RWPE1 (cell line): ENCODE measurements at regions not wholly inside any gene's neighbourhood (a gene's known extent, or its start where the extent isn't known, plus 50 kb on each side); places are given as distances from the start of the nearest gene placed in this dataset.

Experiments
- CTCF ChIA-PET: fragments of 350-600 bp; sonication (Branson Sonifier 250); formaldehyde crosslinking; extraction: SDS; loops from one replicate; lab custom pipeline; 2021; lab: Yijun Ruan, JAX
- POLR2A ChIA-PET: fragments of 400-600 bp; formaldehyde crosslinking; extraction: SDS; loops from one replicate; lab custom pipeline; 2020; ENCODE audit warnings: antibody characterized with exemption; ENCODE audit not compliant: low non-redundant PET; lab: Yijun Ruan, JAX
- DNase-seq: peaks from one replicate; pipeline ENCODE4 v3.0.0; 2012; ENCODE audit warnings: low spot score
- H3K27ac ChIP-seq: fragments of 450-650 bp; 2 replicates; pipeline ENCODE4 v1.5.1; 2017
- CTCF ChIP-seq: fragments of 450-650 bp; conservative IDR thresholded peaks from 2 replicates; pipeline ENCODE4 v1.5.1; 2017; ENCODE audit warnings: low read depth, mild to moderate bottlenecking

DNA sequence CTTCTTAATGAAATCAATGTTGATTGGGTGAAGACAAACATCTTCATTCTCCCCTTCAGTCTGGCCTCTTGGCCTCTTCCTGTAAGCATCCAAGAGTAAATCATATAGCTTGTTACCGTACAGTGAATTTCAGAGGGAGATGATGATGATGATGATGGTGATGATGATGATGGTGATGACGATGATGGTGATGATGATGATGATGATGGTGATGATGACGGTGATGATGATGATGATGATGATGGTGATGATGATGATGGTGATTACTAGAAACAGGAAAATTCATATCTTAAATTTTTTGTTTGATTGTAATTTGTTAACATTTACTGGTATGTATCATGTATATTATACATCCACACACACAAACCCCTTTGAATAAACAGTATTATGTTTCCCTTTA lies 256.1 kb upstream of the PLSCR5 start:
- H3K27ac ChIP-seq, result no peak overlapping the region
- no peak for TF ChIP-seq CTCF
- ChIA-PET CTCF (interaction anchor here (0.5 to 0.6 kb wide), 2 partner anchors 100 to 259 kb away, joined by 4 to 7 read pairs; no protein-coding TSS in a partner anchor), POLR2A (no interaction called here)
- DNase-seq, result no peak

- CTCF ChIA-PET, result interaction anchor here (0.6 kb wide), 2 partner anchors 108 to 214 kb away, joined by 3 to 4 read pairs; no protein-coding TSS in a partner anchor
- no peak overlapping the region for H3K27ac ChIP-seq
- no peak for TF ChIP-seq CTCF
- DNase-seq, result no peak
- POLR2A ChIA-PET, result no interaction called here
These were observed 249.4 kb upstream of the PLSCR5 start for GRCh38 chr3:146854523-146854922.

- TF ChIP-seq CTCF, result no peak
- POLR2A ChIA-PET, result no interaction called here
- no peak overlapping the region for H3K27ac ChIP-seq
- CTCF ChIA-PET, result no interaction called here
- DNase-seq, result no peak
These were observed 246.5 kb upstream of the PLSCR5 start for GRCh38 chr3:146851665-146852064.

- no peak for TF ChIP-seq CTCF
- DNase-seq, result no peak
- POLR2A ChIA-PET, result no interaction called here
- H3K27ac ChIP-seq, result no peak overlapping the region
- CTCF ChIA-PET, result interaction anchor here (0.7 kb wide), 1 partner anchor 747 kb away, joined by 3 read pairs; no protein-coding TSS in a partner anchor
These were observed 240.2 kb upstream of the PLSCR5 start for GRCh38 chr3:146845361-146845760.

GRCh38 chr3:146843476-146843875 lies 238.3 kb upstream of the PLSCR5 start:
- DNase-seq, result no peak
- no peak for TF ChIP-seq CTCF
- ChIA-PET POLR2A (no interaction called here), CTCF (no interaction called here)
- H3K27ac ChIP-seq, result no peak overlapping the region

GRCh38 chr3:146839727-146840375 lies 234.7 kb upstream of the PLSCR5 start:
- no peak for DNase-seq
- H3K27ac ChIP-seq, result no peak overlapping the region

More at GRCh38 chr3:146839727-146840375, 234.7 kb upstream of the PLSCR5 start:
- ChIA-PET POLR2A (no interaction called here), CTCF (no interaction called here)
- TF ChIP-seq CTCF, result no peak
